CD1c-positive myeloid dendritic cell (primary cell): ENCODE measurements at regions not wholly inside any gene's neighbourhood (a gene's known extent, or its start where the extent isn't known, plus 50 kb on each side); places are given as distances from the start of the nearest gene placed in this dataset.
"Not testable (repeated sequence)": the region's sequence is repeated elsewhere in the genome, so short reads cannot be mapped to it uniquely, and the experiment has no call there.

Experiments used
- DNase-seq: peaks from one replicate; pipeline ENCODE4 v3.0.0-alpha.2; 2016; ENCODE audit errors: extremely low spot score

GRCh38 chr11:112310848-112311247 lies 50.2 kb upstream of the PLET1 start:
- no peak for DNase-seq

DNA sequence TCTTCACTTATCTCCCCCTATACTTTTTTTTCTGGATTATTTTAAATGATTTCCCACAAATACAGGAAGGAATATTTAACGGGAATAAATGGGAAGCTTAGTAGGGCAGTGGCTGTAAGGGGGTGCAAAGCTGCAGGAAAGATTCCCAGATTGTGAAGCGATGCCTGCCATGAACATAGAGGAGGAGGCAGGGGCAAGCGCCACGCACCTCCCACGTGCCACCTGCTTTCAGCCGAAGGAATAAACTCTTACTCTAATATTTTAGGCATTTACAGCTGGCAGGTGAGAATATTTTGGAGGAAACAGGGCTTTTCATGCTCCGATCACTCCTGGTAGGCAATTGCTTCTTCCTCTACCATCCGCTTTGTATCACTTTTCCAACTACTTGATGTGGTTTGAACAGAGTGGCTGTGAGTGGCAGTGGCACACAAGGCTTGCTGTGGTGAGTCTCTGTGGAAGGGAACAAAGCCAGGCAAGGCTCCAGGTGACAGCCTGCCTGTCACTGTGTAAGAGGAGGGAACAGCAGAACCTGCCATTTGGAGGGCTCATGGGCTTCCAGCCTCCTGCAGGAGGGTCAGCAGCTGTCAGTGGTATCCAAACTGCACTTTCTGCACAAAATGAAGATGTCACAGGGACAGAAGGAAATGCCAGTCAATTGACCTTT lies 54.5 kb upstream of the PLET1 start:
- DNase-seq = no peak

GRCh38 chr11:112315861-112316739 lies 55.4 kb upstream of the PLET1 start:
- no peak for DNase-seq

DNA sequence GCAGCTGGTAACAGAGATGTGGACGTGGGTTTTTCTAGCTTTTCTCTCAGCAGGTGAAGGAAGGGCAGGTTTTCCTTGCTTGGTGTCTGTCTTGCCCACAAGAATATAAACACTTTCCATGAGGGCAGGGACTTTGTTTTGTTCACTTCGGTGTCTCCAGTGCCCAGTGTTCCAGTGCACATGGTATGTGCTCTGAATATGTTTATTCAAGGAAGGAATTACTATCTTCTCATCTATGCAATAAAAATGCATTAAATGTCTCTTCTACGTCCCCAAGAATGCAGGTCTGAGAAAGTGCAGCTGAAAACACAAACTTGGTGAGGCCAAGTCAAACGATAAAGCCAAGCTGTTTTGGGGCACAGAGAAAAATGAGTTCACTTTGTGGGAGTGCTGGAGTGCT lies 56.3 kb upstream of the PLET1 start:
- no peak for DNase-seq

- no peak for DNase-seq
Measured at GRCh38 chr11:112318184-112318591, 57.5 kb upstream of the PLET1 start.

GRCh38 chr11:112318661-112319060 lies 58.0 kb upstream of the PLET1 start:
- no peak for DNase-seq

DNA sequence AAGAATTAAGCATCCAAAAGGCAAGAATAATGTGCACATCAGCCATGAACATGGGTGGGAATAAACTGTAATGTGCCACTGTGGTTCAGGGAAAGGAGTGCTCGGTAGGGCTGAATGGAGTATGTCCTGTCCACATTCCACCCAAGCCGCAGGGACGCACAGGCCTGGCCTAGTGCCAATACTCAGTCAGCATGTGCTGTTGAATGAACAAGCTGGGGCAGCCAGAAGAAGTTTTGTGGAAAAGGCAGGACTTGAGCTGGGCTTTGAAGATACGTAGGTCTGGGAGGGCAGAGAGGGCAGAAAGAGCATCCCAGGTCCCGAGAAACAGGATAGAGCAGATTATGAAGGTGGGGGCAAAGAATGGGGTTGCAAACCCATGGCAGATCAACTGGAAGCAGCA lies 60.0 kb upstream of the PLET1 start:
- DNase-seq = no peak

DNA sequence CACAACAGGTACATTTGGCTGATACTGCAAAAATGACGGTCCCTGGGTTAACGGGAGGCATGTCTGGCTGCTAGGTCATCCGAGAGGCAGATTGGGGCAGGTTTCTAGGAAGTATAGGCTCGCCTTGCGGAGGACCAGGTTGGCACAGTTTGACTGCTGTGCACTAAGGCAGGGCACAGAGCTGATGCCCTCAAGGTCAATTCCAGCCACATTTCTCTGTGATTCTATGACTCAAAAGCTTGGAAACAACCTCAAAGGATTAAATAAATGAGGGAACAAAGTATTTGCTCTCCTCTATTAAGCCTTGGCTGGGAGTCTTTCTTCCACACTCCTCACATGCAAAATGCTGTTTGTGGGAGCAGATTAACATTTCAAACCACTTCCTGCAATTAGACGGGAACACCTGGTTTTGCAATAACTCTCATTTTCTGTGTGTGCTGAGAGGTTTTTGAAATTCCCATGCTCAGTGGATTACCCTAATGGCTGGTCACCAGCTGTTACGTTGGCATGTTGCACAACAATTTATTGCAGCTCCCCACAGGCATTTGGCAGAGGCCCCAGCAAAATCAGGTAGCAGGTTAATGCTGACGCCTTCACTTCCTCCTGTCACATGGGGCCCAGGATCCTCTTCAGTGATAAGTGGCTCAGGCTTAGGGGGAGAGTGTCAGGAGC lies 61.0 kb upstream of the PLET1 start:
- peak; percentile 4 for DNase-seq

- DNase-seq = no peak
Measured at GRCh38 chr11:112322173-112322790, 61.6 kb upstream of the PLET1 start.

DNA sequence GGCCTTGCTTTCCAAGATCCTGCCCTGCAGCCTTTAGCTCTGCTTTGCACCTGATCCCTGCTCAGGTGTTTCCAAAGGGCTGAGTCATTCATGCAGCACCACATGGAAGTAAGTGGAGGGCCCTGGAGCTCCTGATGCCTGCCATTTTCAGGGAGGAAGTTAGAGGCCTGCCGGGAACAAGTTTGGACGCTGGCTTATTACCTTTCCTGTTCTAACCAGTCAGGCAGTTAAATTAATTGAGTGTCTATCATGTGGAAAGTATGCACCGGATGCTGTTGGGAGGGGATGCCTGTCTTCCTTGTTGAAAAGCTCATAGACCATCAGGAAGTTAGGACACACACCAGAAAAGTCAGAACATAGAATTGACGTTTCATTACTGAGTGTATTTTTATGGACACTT lies 73.7 kb upstream of the PLET1 start:
- DNase-seq = no peak

DNA sequence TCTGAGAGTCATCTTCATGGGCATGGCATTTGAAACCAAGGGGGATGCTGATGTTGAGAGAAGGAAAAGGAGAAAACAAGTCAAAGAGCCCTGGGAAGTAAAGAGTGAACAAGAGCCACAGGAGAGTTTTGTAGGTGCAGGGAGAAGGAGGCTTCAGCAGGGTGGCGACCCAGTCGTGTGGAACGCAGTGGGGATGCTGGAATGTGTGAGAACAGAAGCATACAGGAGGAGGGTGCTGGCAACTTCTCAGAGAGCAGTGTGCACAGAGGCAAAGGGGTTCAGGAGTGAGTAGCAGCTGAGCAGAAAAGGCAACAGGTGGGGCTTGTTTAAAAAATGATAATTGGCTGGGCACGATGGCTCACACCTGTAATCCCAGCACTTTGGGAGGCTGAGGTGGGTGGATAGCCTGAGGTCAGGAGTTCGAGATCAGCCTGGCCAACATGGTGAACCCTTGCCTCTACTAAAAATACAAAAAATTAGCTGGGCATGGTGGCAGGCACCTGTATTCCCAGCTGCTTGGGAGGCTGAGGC lies 75.8 kb upstream of the PLET1 start:
- DNase-seq = no peak

DNA sequence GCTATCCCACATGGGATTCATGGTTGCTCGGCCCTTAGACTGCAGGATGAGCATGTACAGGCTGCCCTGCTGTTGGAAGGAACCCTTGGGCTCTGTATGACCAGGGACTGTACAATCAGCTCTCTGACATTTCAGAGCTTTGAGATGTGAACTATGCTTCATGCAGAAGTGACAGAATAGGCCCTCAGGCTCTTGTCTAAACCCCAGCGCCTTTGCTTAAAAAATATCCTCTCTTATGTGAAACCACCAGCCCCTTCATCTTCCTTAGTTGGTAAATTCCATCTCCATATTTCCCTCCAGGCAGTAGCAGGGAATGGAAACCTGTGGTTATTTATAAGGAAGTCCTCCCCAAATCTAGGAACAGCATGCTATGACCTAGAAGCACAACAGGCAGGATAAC lies 78.9 kb upstream of the PLET1 start:
- no peak for DNase-seq

- DNase-seq = no peak
Measured at GRCh38 chr11:112343368-112344039, 82.8 kb upstream of the PLET1 start.

- no peak for DNase-seq
Measured at GRCh38 chr11:112344040-112344413, 83.4 kb upstream of the PLET1 start.

GRCh38 chr11:112345166-112345565 lies 84.5 kb upstream of the PLET1 start:
- DNase-seq = no peak

- DNase-seq = no peak
Measured at GRCh38 chr11:112345706-112346105, 85.0 kb upstream of the PLET1 start.

DNA sequence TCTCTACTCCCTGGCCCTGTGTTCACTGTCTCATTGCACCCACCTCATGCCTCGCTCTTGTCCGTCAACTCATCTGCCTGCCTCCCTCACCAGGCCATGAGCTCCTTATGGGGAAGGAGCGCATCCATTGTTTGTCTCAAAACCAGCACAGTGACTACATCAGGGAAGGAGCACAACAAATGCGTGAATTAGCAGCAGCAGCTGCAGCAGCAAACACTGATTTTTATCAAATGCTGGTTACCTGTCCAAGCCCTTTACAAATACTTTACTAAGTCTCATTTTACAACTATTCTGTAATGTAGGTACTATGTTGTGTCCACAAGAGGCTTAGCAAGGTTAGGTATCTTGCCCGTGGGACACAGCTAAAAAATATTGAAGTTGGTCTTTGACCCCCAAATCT lies 85.9 kb upstream of the PLET1 start:
- DNase-seq = no peak

DNA sequence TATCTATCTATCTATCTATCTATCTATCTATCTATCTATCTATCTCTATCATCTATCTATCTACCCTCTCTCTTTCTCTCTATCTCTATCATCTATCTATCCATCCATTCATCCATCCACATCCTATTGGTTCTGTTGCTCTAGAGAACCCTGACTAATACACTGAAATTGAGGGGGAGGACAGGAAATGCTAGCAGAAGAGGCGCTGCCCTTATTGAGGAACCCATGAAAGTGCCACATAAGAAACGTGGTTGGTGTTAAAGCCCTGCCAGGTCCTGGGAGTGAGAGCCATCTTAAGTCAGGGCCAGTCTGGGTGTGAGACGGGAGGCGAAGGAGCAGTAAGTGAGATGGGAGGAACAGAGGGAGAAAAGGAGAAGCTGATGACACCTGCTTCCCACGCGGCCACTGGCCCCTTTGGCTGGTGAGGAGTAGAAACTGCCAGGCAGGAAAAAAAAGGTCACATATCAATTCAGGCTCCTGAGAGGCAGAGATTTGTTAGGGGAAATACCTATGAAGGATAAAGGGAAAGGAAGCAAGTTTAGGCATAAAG lies 87.9 kb upstream of the PLET1 start:
- no peak for DNase-seq

- DNase-seq = not testable (repeated sequence)
Measured at GRCh38 chr11:112351423-112351822, 90.8 kb upstream of the PLET1 start.

- no peak for DNase-seq
Measured at GRCh38 chr11:112352907-112353306, 92.2 kb upstream of the PLET1 start.

GRCh38 chr11:112354364-112354763 lies 93.7 kb upstream of the PLET1 start:
- no peak for DNase-seq
